Rectal smooth muscle tissue (tissue), 1 donor: ENCODE measurements at regions not wholly inside any gene's neighbourhood (a gene's known extent, or its start where the extent isn't known, plus 50 kb on each side); places are given as distances from the start of the nearest gene placed in this dataset.

ENCODE experiments used
- H3K27ac ChIP-seq: one replicate; pipeline ENCODE4 v1.7.0; 2013; ENCODE audit warnings: low read depth, low read length, inconsistent platforms
- H3K27me3 ChIP-seq: one replicate; pipeline ENCODE4 v1.7.0; 2013; ENCODE audit warnings: low read length; ENCODE audit not compliant: control insufficient read depth, insufficient read depth
- H3K36me3 ChIP-seq: one replicate; pipeline ENCODE4 v1.7.0; 2013; ENCODE audit warnings: low read length; ENCODE audit not compliant: control insufficient read depth, insufficient read depth
- H3K4me1 ChIP-seq: one replicate; pipeline ENCODE4 v1.7.0; 2013; ENCODE audit warnings: low read length; ENCODE audit not compliant: control insufficient read depth, insufficient read depth
- H3K4me3 ChIP-seq: one replicate; pipeline ENCODE4 v1.7.0; 2013; ENCODE audit warnings: low read length
- H3K9ac ChIP-seq: one replicate; pipeline ENCODE4 v1.7.0; 2013; ENCODE audit warnings: low read length

DNA sequence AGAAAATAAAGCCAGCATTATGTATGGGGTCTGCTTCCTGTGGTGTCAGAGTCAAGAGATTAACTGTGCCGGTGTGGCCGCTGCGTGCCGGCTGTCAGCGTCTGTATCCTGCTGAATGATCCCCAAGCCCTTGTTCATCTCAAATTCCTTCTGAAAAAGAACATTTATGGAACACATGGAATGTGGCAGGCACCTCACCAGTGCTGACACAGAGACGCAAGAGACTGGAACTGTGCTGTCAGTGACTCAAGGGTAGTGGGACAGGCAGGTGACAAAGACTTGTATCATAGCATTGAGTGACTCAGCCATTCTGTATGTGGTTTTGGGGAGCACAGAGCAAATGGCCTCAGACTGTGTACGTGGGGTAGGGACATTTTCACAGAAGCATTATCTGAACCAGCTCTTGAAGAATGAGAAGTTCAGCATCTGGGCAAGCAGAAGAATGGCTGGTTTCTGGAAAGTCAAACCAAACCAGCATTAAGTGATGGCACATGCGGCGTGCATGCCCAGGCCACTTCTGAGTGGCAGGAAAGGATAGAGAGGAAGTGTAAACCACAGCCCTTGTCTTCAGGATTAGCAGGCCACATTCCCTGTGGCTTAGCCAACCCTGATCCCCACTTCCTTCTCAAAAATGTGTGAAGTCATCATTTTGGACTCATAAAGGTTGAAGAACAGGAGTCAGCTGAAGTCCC, 54.0 kb upstream of the IRS2 start:
- no peak overlapping the region for H3K27ac ChIP-seq
- no peak overlapping the region for H3K9ac ChIP-seq
- H3K4me1 ChIP-seq: no peaks in the 10 kb centered on the region
- no peaks in the 10 kb centered on the region for H3K27me3 ChIP-seq
- no peak overlapping the region for H3K4me3 ChIP-seq
- H3K36me3 ChIP-seq: no peaks in the 10 kb centered on the region

DNA sequence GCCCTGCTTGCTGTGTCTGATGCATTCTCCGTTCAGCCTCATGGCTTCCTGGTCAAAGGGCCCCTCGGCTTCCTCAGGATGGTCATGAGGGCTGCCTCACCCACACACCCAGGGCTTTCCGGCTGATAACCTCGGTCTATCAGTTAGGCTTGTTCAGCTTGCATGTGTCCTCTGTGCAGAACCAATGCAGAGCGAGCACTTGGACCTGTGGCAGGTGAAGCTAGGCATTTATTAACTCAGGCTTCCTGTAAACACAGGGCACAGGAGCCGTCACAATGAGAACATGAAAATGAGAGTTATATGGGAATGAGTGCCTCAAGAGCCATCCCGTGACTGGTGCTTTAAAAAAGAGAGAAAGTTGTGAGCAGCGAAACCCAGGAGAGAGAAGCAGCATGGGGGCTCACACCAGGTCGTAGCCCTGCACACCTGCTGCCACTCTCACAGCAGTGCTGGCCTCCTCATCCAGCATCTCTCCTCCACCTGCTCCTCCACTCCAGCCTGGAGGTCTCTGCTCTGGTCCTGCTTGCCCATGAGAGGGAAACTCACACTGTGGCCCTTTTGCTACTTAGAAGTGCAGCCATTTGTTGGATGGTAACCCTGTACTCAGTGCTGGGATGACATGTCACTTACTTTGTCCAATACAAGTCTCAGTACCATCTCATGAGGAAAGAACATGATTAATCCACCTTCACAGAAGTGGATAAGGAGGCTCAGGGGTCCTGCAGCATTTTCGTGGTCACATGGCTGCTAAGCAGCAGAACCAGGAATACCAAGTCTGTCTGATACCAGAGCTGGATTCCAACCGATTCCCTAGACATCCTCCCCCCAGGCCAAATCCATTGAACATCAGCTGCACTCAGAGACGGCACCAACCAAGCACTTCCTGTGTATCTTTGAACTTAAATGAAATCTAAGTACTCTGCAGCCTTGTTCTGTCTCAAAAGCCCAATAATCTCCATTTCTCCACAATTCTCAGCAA, 50.5 kb upstream of the IRS2 start:
- H3K36me3 ChIP-seq: no peaks in the 10 kb centered on the region
- H3K27ac ChIP-seq: no peak overlapping the region
- H3K4me3 ChIP-seq: no peak overlapping the region
- no peaks in the 10 kb centered on the region for H3K27me3 ChIP-seq
- no peaks in the 10 kb centered on the region for H3K4me1 ChIP-seq
- H3K9ac ChIP-seq: no peak overlapping the region
